Upper lobe of left lung (tissue), 4 donors: ENCODE measurements at regions not wholly inside any gene's neighbourhood (a gene's known extent, or its start where the extent isn't known, plus 50 kb on each side); places are given as distances from the start of the nearest gene placed in this dataset.

ENCODE experiments used
- CTCF ChIP-seq, 6 experiments: fragments of 450-650 bp in 4 of 6; fragments of 200-600 bp in 2 of 6; sonication (generic) in 2 of 6; IDR thresholded peaks; one replicate each; pipeline ENCODE4 v1.5.1; 2016 to 2019; ENCODE audit warnings: antibody characterized with exemption in 6 of 6
- EP300 ChIP-seq, 4 donors: sonication (generic); formaldehyde crosslinking; IDR thresholded peaks; one replicate each; pipeline ENCODE4 v1.5.1; 2017; ENCODE audit warnings: antibody characterized with exemption in 4 of 4, control low read depth in 2 of 4
- POLR2A ChIP-seq, 4 donors: fragments of 450-650 bp; IDR thresholded peaks; one replicate each; pipeline ENCODE4 v1.5.1; 2016 to 2017; ENCODE audit warnings: antibody characterized with exemption in 4 of 4, mild to moderate bottlenecking in 2 of 4
- POLR2AphosphoS5 ChIP-seq, 2 donors: sonication (generic); formaldehyde crosslinking; IDR thresholded peaks; one replicate each; pipeline ENCODE4 v1.5.1; 2017; ENCODE audit warnings: antibody characterized with exemption in 2 of 2

GRCh38 chr17:5781236-5781927 lies 197.1 kb upstream of the NLRP1 start:
- TF ChIP-seq CTCF (IDR thresholded peaks at IDR 0.05) (no peak), POLR2A (IDR thresholded peaks at IDR 0.05) (no peak), EP300 (IDR thresholded peaks at IDR 0.05) (no peak), POLR2AphosphoS5 (IDR thresholded peaks at IDR 0.05) (no peak)
